GM12801 (cell line): ENCODE measurements at regions not wholly inside any gene's neighbourhood (a gene's known extent, or its start where the extent isn't known, plus 50 kb on each side); places are given as distances from the start of the nearest gene placed in this dataset.

Source experiments
- CTCF ChIP-seq: IDR thresholded peaks from one replicate; pipeline ENCODE4 v1.5.1; 2011; ENCODE audit warnings: control low read depth; ENCODE audit not compliant: insufficient read length; ENCODE audit errors: extremely low read depth

GRCh38 chr3:81894598-81894997, 133.2 kb upstream of the GBE1 start:
- no peak for TF ChIP-seq CTCF

GRCh38 chr3:81891055-81891895, 129.8 kb upstream of the GBE1 start:
- no peak for TF ChIP-seq CTCF

GRCh38 chr3:81888914-81889557, 127.6 kb upstream of the GBE1 start:
- TF ChIP-seq CTCF, result no peak

GRCh38 chr3:81887448-81887847, 126.0 kb upstream of the GBE1 start:
- TF ChIP-seq CTCF, result no peak

- TF ChIP-seq CTCF, result no peak
Observed at GRCh38 chr3:81886081-81886480, 124.6 kb upstream of the GBE1 start.

GRCh38 chr3:81884791-81885190, 123.3 kb upstream of the GBE1 start:
- TF ChIP-seq CTCF, result no peak

GRCh38 chr3:81876826-81877225, 115.4 kb upstream of the GBE1 start:
- no peak for TF ChIP-seq CTCF
